Keratinocyte (primary cell): ENCODE measurements at regions not wholly inside any gene's neighbourhood (a gene's known extent, or its start where the extent isn't known, plus 50 kb on each side); places are given as distances from the start of the nearest gene placed in this dataset.

ENCODE experiments used
- DNase-seq: peaks from one replicate; pipeline ENCODE4 v3.0.0-alpha.2; 2011; ENCODE audit warnings: low read depth, missing footprints, low spot score
- FAIRE-seq: peaks from 2 replicates; lab custom pipeline; 2011; peaks lifted over from hg19 to GRCh38; lab: Jason Lieb, UNC
- H2AFZ ChIP-seq: 2 replicates; pipeline ENCODE4 v1.6.0; 2012; ENCODE audit warnings: low read length, control low read depth, inconsistent platforms; ENCODE audit not compliant: control insufficient read depth
- H3K27ac ChIP-seq: 2 replicates; pipeline ENCODE4 v1.5.1; 2011; ENCODE audit warnings: low read length; ENCODE audit not compliant: control insufficient read depth, insufficient read depth
- H3K27me3 ChIP-seq: 3 replicates; pipeline ENCODE4 v1.6.0; 2011; ENCODE audit warnings: low read length; ENCODE audit not compliant: control insufficient read depth, insufficient read depth; ENCODE audit errors: extremely low read depth
- H3K36me3 ChIP-seq, 2 experiments: 2 replicates in 1 of 2; 3 replicates in 1 of 2; pipeline ENCODE4 v1.5.1; 2011; ENCODE audit warnings: low read length in 2 of 2, mild to moderate bottlenecking in 1 of 2; ENCODE audit not compliant: control insufficient read depth in 2 of 2, insufficient read depth in 2 of 2; ENCODE audit errors: extremely low read depth in 1 of 2
- H3K4me1 ChIP-seq: 3 replicates; pipeline ENCODE4 v1.5.1; 2011; ENCODE audit warnings: low read length; ENCODE audit not compliant: control insufficient read depth, insufficient read depth; ENCODE audit errors: extremely low read depth
- H3K4me2 ChIP-seq: 3 replicates; pipeline ENCODE4 v1.6.0; 2011; ENCODE audit warnings: low read depth, low read length; ENCODE audit not compliant: control insufficient read depth, insufficient read depth; ENCODE audit errors: extremely low read depth
- H3K4me3 ChIP-seq, 3 experiments: fragments of 200-600 bp in 1 of 3; sonication (generic) in 1 of 3; 2 replicates in 2 of 3; 3 replicates in 1 of 3; pipeline ENCODE4 v1.5.1; 2011 to 2016; ENCODE audit warnings: low read length in 3 of 3, mild to moderate bottlenecking in 3 of 3, control low read depth in 2 of 3, inconsistent platforms in 1 of 3, low read depth in 1 of 3, mixed read lengths in 1 of 3, mixed run types in 1 of 3, moderate library complexity in 1 of 3; ENCODE audit not compliant: control insufficient read depth in 2 of 3, insufficient read depth in 2 of 3; ENCODE audit errors: extremely low read depth in 1 of 3
- H3K79me2 ChIP-seq: 2 replicates; pipeline ENCODE4 v1.6.0; 2012; ENCODE audit warnings: low read length; ENCODE audit not compliant: control insufficient read depth, insufficient read depth
- H3K9ac ChIP-seq: 3 replicates; pipeline ENCODE4 v1.6.0; 2011; ENCODE audit warnings: low read length; ENCODE audit not compliant: control insufficient read depth, insufficient read depth; ENCODE audit errors: extremely low read depth
- H3K9me1 ChIP-seq: 3 replicates; pipeline ENCODE4 v1.6.0; 2011; ENCODE audit warnings: low read length; ENCODE audit not compliant: control insufficient read depth, insufficient read depth; ENCODE audit errors: extremely low read depth
- H3K9me3 ChIP-seq: 2 replicates; pipeline ENCODE4 v1.5.1; 2012; ENCODE audit warnings: low read depth, low read length; ENCODE audit not compliant: control insufficient read depth
- H4K20me1 ChIP-seq: 3 replicates; pipeline ENCODE4 v1.6.0; 2011; ENCODE audit warnings: low read length; ENCODE audit not compliant: control insufficient read depth, insufficient read depth; ENCODE audit errors: extremely low read depth
- EZH2 ChIP-seq: IDR thresholded peaks from one replicate; pipeline ENCODE4 v1.6.1; 2012; ENCODE audit warnings: inconsistent platforms, mild to moderate bottlenecking, low read length, moderate library complexity
- dilution Hi-C: fragments of 300-500 bp; cut with MboI; formaldehyde crosslinking; loops from one replicate; pipeline ENCODE4 v1.7.0; 2020; ENCODE audit warnings: low sequenced_read_pairs; ENCODE audit not compliant: extremely low pct_ligation_motif_present
- TF ChIP-seq, protein P1 (sequence below), 3 experiments: IDR thresholded peaks in 1 of 3; conservative IDR thresholded peaks in 1 of 3; optimal IDR thresholded peaks in 1 of 3; 2 replicates in 2 of 3; 3 replicates in 1 of 3; pipeline versions ENCODE3 to v1.5.1; 2011; ENCODE audit warnings: low read length in 3 of 3, mild to moderate bottlenecking in 3 of 3, moderate library complexity in 2 of 3, control low read depth in 1 of 3, inconsistent platforms in 1 of 3; ENCODE audit not compliant: insufficient read depth in 2 of 3; ENCODE audit errors: extremely low read depth in 1 of 3

DNA sequence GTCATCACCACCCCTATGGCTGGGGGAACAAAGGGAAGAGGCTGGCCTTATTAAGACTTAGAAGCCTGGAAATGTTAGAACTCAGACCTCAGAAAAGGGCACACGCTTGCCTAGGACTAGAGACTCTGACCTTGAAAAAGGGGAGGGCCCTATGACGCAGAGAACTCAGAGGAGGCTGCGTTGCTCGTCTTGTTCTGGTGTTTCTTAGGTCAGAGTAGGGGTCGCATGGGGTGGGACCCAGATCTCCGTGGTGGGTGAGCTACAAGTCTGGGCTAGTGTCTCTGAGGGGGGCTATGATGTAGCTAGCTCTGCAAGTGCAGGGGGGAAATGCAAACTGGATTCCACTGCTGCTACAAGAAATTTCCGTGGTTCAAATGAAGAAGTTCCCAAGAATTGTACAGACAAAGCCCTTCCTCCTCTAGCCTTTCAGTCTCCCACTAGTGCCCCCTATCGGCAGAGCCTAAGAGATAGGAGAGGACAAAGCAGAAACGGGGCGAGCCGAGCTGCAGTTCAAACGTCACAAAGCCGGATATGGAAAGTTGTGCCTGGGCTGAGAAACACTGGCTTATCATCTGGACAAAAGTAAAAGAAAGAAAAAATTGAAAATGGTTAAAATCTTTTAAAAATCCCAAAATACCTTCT is 392.9 kb upstream of the ROBO2 start:
- Histone ChIP-seq H2AFZ (no peak overlapping the region), H3K36me3 (no peaks in the 10 kb centered on the region), H3K4me1 (no peaks in the 10 kb centered on the region), H3K9me3 (no peaks in the 10 kb centered on the region), H3K4me3 (no peak overlapping the region), H3K79me2 (no peaks in the 10 kb centered on the region), H4K20me1 (no peaks in the 10 kb centered on the region), H3K9me1 (no peaks in the 10 kb centered on the region), H3K27ac (no peak overlapping the region), H3K4me2 (no peak overlapping the region), H3K27me3 (no peaks in the 10 kb centered on the region), H3K9ac (no peak overlapping the region)
- dilution Hi-C loops = no loop called here
- DNase-seq = no peak
- TF ChIP-seq, protein P1, sequence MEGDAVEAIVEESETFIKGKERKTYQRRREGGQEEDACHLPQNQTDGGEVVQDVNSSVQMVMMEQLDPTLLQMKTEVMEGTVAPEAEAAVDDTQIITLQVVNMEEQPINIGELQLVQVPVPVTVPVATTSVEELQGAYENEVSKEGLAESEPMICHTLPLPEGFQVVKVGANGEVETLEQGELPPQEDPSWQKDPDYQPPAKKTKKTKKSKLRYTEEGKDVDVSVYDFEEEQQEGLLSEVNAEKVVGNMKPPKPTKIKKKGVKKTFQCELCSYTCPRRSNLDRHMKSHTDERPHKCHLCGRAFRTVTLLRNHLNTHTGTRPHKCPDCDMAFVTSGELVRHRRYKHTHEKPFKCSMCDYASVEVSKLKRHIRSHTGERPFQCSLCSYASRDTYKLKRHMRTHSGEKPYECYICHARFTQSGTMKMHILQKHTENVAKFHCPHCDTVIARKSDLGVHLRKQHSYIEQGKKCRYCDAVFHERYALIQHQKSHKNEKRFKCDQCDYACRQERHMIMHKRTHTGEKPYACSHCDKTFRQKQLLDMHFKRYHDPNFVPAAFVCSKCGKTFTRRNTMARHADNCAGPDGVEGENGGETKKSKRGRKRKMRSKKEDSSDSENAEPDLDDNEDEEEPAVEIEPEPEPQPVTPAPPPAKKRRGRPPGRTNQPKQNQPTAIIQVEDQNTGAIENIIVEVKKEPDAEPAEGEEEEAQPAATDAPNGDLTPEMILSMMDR (optimal IDR thresholded peaks at IDR 0.05 in 1 of 3, IDR thresholded peaks at IDR 0.05 in 1 of 3, conservative IDR thresholded peaks at IDR 0.05 in 1 of 3; ENCODE audit: extremely low read depth in 1 of 3, insufficient read depth in 2 of 3, low read length in 3 of 3) = no peak
- no peak for TF ChIP-seq EZH2
- no peak for FAIRE-seq

DNA sequence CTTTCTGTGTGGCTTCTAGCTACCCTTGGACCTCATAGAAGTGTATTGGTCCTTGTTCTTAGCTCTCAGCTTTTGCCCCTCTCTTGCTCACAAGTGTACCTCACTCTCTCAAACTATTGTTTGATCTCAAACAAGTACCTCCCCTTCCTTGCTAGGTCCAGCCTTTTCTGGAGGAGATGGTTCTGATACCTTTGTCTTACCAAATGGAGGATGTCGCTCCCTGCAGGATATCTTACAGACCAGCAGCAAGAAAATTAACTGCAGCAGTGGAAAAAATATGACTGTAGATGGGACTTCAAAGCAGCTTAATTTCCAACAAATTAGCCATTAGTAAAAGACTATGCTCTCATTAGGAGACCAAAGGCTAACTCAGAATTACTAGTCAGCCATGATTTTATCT is 388.1 kb upstream of the ROBO2 start:
- no peaks in the 10 kb centered on the region for H4K20me1 ChIP-seq

More for the DNA sequence above, 388.1 kb upstream of the ROBO2 start:
- no peaks in the 10 kb centered on the region for H3K9me3 ChIP-seq
- TF ChIP-seq EZH2 = no peak
- TF ChIP-seq, protein P1 (optimal IDR thresholded peaks at IDR 0.05 in 1 of 3, IDR thresholded peaks at IDR 0.05 in 1 of 3, conservative IDR thresholded peaks at IDR 0.05 in 1 of 3; ENCODE audit: extremely low read depth in 1 of 3, insufficient read depth in 2 of 3, low read length in 3 of 3) = no peak
- no peaks in the 10 kb centered on the region for H3K79me2 ChIP-seq
- no peak overlapping the region for H3K9ac ChIP-seq
- no peaks in the 10 kb centered on the region for H3K4me1 ChIP-seq
- H3K36me3 ChIP-seq = no peaks in the 10 kb centered on the region
- H3K27me3 ChIP-seq = no peaks in the 10 kb centered on the region
- dilution Hi-C loops = no loop called here
- H3K9me1 ChIP-seq = no peaks in the 10 kb centered on the region
- no peak overlapping the region for H3K4me2 ChIP-seq
- DNase-seq (no peak), FAIRE-seq (no peak)
- H3K4me3 ChIP-seq = no peak overlapping the region
- no peak overlapping the region for H3K27ac ChIP-seq
- no peak overlapping the region for H2AFZ ChIP-seq
